ENCODE measurements at regions not wholly inside any gene's neighbourhood (a gene's known extent, or its start where the extent isn't known, plus 50 kb on each side); places are given as distances from the start of the nearest gene placed in this dataset.

GRCh38 chrX:104319346-104319745 lies 64.6 kb upstream of the ESX1 start:
- in situ Hi-C loops (cut with HindIII; ENCODE audit: low sequenced_read_pairs): no loop called here
- DNase-seq (ENCODE audit: low read depth): no peak
- H3K4me3 ChIP-seq (ENCODE audit: low read depth, low read length): no peak overlapping the region
- TF ChIP-seq CTCF (IDR thresholded peaks at IDR 0.05; ENCODE audit: low read depth, low read length, missing control alignments): no peak

- TF ChIP-seq CTCF (IDR thresholded peaks at IDR 0.05; ENCODE audit: low read depth, low read length, missing control alignments): no peak
- peak; percentile 31 for DNase-seq (ENCODE audit: low read depth)
- no peak overlapping the region for H3K4me3 ChIP-seq (ENCODE audit: low read depth, low read length)
- in situ Hi-C loops (cut with HindIII; ENCODE audit: low sequenced_read_pairs): no loop called here
These were observed 63.7 kb upstream of the ESX1 start for GRCh38 chrX:104318330-104319009.

- in situ Hi-C loops (cut with HindIII; ENCODE audit: low sequenced_read_pairs): no loop called here
- no peak overlapping the region for H3K4me3 ChIP-seq (ENCODE audit: low read depth, low read length)
- no peak for DNase-seq (ENCODE audit: low read depth)
- no peak for TF ChIP-seq CTCF (IDR thresholded peaks at IDR 0.05; ENCODE audit: low read depth, low read length, missing control alignments)
These were observed 62.0 kb upstream of the ESX1 start for GRCh38 chrX:104316739-104317138.

- TF ChIP-seq CTCF (IDR thresholded peaks at IDR 0.05; ENCODE audit: low read depth, low read length, missing control alignments): no peak
- H3K4me3 ChIP-seq (ENCODE audit: low read depth, low read length): no peak overlapping the region
- peak; percentile 23 for DNase-seq (ENCODE audit: low read depth)
- in situ Hi-C loops (cut with HindIII; ENCODE audit: low sequenced_read_pairs): no loop called here
These were observed 60.8 kb upstream of the ESX1 start for GRCh38 chrX:104315555-104315954.

GRCh38 chrX:104310657-104311254 lies 56.0 kb upstream of the ESX1 start:
- in situ Hi-C loops (cut with HindIII; ENCODE audit: low sequenced_read_pairs): no loop called here
- no peak overlapping the region for H3K4me3 ChIP-seq (ENCODE audit: low read depth, low read length)

GRCh38 chrX:104310090-104310489 lies 55.4 kb upstream of the ESX1 start:
- TF ChIP-seq CTCF (IDR thresholded peaks at IDR 0.05; ENCODE audit: low read depth, low read length, missing control alignments): peak; percentile 40
- H3K4me3 ChIP-seq (ENCODE audit: low read depth, low read length): peak overlapping the region; percentile 21
- DNase-seq (ENCODE audit: low read depth): no peak
- in situ Hi-C loops (cut with HindIII; ENCODE audit: low sequenced_read_pairs): no loop called here

More at GRCh38 chrX:104310657-104311254, 56.0 kb upstream of the ESX1 start:
- DNase-seq (ENCODE audit: low read depth): no peak
- TF ChIP-seq CTCF (IDR thresholded peaks at IDR 0.05; ENCODE audit: low read depth, low read length, missing control alignments): no peak
